GM12878 (cell line): ENCODE measurements at regions not wholly inside any gene's neighbourhood (a gene's known extent, or its start where the extent isn't known, plus 50 kb on each side); places are given as distances from the start of the nearest gene placed in this dataset.

Experiments used
- ATAC-seq: fragments of 200-7000 bp; cut with Tn5 transposase; 3 replicates; pipeline ENCODE4 v1.9.1; 2020; ENCODE audit warnings: mild to moderate bottlenecking, moderate library complexity
- BruUV-seq: library from RNA; stranded (reverse); fragments of 400-500 nt; replicated peaks from 2 replicates; lab custom pipeline; 2021; lab: Mats Ljungman, UMichigan
- CTCF ChIA-PET: fragments of 300-600 bp; sonication (Branson Sonifier 250); formaldehyde crosslinking; extraction: SDS; loops from one replicate; lab custom pipeline; 2021; ENCODE audit warnings: inconsistent platforms; lab: Yijun Ruan, JAX
- POLR2A ChIA-PET: fragments of 350-600 bp; formaldehyde crosslinking; extraction: SDS; loops from one replicate; lab custom pipeline; 2021; ENCODE audit warnings: inconsistent platforms; lab: Charles Lee
- RAD21 ChIA-PET: fragments of 300-600 bp; sonication (Branson Sonifier 250); formaldehyde crosslinking; loops from one replicate; lab custom pipeline; 2023; ENCODE audit warnings: antibody characterized with exemption; ENCODE audit not compliant: unreplicated experiment; lab: Charles Lee
- SMC1A ChIA-PET: fragments of 300-600 bp; sonication (Branson Sonifier 250); formaldehyde crosslinking; loops from one replicate; lab custom pipeline; 2023; ENCODE audit not compliant: unreplicated experiment, uncharacterized antibody; lab: Charles Lee
- DNase-seq: peaks from one replicate; pipeline ENCODE4 v3.0.0-alpha.2; 2011; ENCODE audit warnings: low read depth, low spot score
- FAIRE-seq: peaks from 3 replicates; lab custom pipeline; 2011; peaks lifted over from hg19 to GRCh38; lab: Jason Lieb, UNC
- H2AFZ ChIP-seq: 2 replicates; pipeline ENCODE4 v1.6.0; 2011; ENCODE audit warnings: low read depth, low read length, control low read depth; ENCODE audit not compliant: control insufficient read depth
- H3K27ac ChIP-seq: 2 replicates; pipeline ENCODE4 v1.5.1; 2011; ENCODE audit warnings: control low read depth; ENCODE audit not compliant: control insufficient read depth, insufficient read depth
- H3K27me3 ChIP-seq, 2 experiments: replicated peaks in 1 of 2; 2 replicates each; pipeline versions ENCODE4 v1.6.0 to v1.6.1; 2011; ENCODE audit warnings: low read length in 1 of 2; ENCODE audit not compliant: control insufficient read depth in 2 of 2, insufficient read depth in 2 of 2
- H3K36me3 ChIP-seq, 2 experiments: 2 replicates each; pipeline ENCODE4 v1.5.1; 2011; ENCODE audit warnings: low read length in 1 of 2; ENCODE audit not compliant: control insufficient read depth in 2 of 2, insufficient read depth in 2 of 2
- H3K4me1 ChIP-seq: 2 replicates; pipeline ENCODE4 v1.6.1; 2011; ENCODE audit warnings: mild to moderate bottlenecking, low read length, moderate library complexity, mixed read lengths; ENCODE audit not compliant: control insufficient read depth, insufficient read depth
- H3K4me2 ChIP-seq: 2 replicates; pipeline ENCODE4 v1.6.0; 2011; ENCODE audit warnings: control low read depth; ENCODE audit not compliant: control insufficient read depth, insufficient read depth
- H3K4me3 ChIP-seq: fragments of 200-600 bp; sonication (generic); 2 replicates; pipeline ENCODE4 v1.5.1; 2016
- H3K79me2 ChIP-seq: 2 replicates; pipeline ENCODE4 v1.6.0; 2011; ENCODE audit warnings: low read length; ENCODE audit not compliant: control insufficient read depth, insufficient read depth
- H3K9ac ChIP-seq: 2 replicates; pipeline ENCODE4 v1.8.0; 2011; ENCODE audit warnings: low read length, control low read depth, mixed read lengths; ENCODE audit not compliant: control insufficient read depth, insufficient read depth
- H3K9me3 ChIP-seq: replicated peaks from 3 replicates; pipeline ENCODE4 v1.5.1; 2011; ENCODE audit warnings: mild to moderate bottlenecking, low read length; ENCODE audit not compliant: control insufficient read depth, insufficient read depth
- H4K20me1 ChIP-seq: 2 replicates; pipeline ENCODE4 v1.6.0; 2011; ENCODE audit not compliant: control insufficient read depth, insufficient read depth
- EP300 ChIP-seq, 2 experiments: fragments of 150-350 bp in 1 of 2; IDR thresholded peaks; 2 replicates each; pipeline ENCODE4 v1.6.1; 2011 to 2012; ENCODE audit warnings: low read depth in 2 of 2, low read length in 2 of 2, borderline replicate concordance in 1 of 2, improper control_type of control experiment in 1 of 2, inconsistent platforms in 1 of 2; ENCODE audit not compliant: control insufficient read depth in 1 of 2
- FOXM1 ChIP-seq: IDR thresholded peaks from 2 replicates; pipeline ENCODE4 v1.6.1; 2012; ENCODE audit warnings: low read depth, mild to moderate bottlenecking, inconsistent platforms, low read length, moderate library complexity
- GABPA ChIP-seq: IDR thresholded peaks from 2 replicates; pipeline ENCODE4 v1.6.1; 2014; ENCODE audit warnings: antibody characterized with exemption, low read depth, mild to moderate bottlenecking, inconsistent platforms
- GATAD2B ChIP-seq: fragments of 450-650 bp; conservative IDR thresholded peaks from 2 replicates; pipeline ENCODE4 v1.6.1; 2017; ENCODE audit warnings: low read depth, mild to moderate bottlenecking, moderate library complexity
- HCFC1 ChIP-seq: fragments of 150-350 bp; IDR thresholded peaks from 2 replicates; pipeline ENCODE4 v1.6.1; 2014; ENCODE audit warnings: low read length
- IRF4 ChIP-seq: IDR thresholded peaks from 2 replicates; pipeline ENCODE4 v1.6.1; 2011; ENCODE audit warnings: low read depth, low read length
- MEF2A ChIP-seq: IDR thresholded peaks from 2 replicates; pipeline ENCODE4 v1.6.1; 2011; ENCODE audit warnings: low read depth, mild to moderate bottlenecking, low read length, moderate library complexity; ENCODE audit not compliant: insufficient read depth
- NFYA ChIP-seq: IDR thresholded peaks from 2 replicates; pipeline ENCODE4 v1.6.1; 2011; ENCODE audit warnings: low read depth, mild to moderate bottlenecking, low read length, improper control_type of control experiment, borderline replicate concordance
- NR2C2 ChIP-seq: IDR thresholded peaks from 2 replicates; pipeline ENCODE4 v1.6.1; 2011; ENCODE audit warnings: borderline replicate concordance, low read depth; ENCODE audit not compliant: control insufficient read depth, insufficient read length
- PAX5 ChIP-seq: IDR thresholded peaks from 2 replicates; pipeline ENCODE4 v1.6.1; 2011; ENCODE audit warnings: low read depth, low read length, borderline replicate concordance
- RAD51 ChIP-seq: fragments of 450-650 bp; IDR thresholded peaks from 2 replicates; pipeline ENCODE4 v1.6.1; 2016; ENCODE audit warnings: moderate library complexity, mild to moderate bottlenecking, inconsistent platforms
- RB1 ChIP-seq: fragments of 450-650 bp; formaldehyde crosslinking; IDR thresholded peaks from 2 replicates; pipeline ENCODE4 v1.6.1; 2017; ENCODE audit warnings: mild to moderate bottlenecking, borderline replicate concordance
- SIX5 ChIP-seq: IDR thresholded peaks from 2 replicates; pipeline ENCODE4 v1.6.1; 2011; ENCODE audit warnings: mild to moderate bottlenecking, low read depth, low read length, moderate library complexity; ENCODE audit not compliant: severe bottlenecking
- SP1 ChIP-seq: IDR thresholded peaks from one replicate; pipeline ENCODE4 v1.6.1; 2011; ENCODE audit warnings: low read depth, low read length
- STAT1 ChIP-seq: fragments of 450-650 bp; conservative IDR thresholded peaks from 2 replicates; pipeline ENCODE4 v1.6.1; 2014; ENCODE audit warnings: antibody characterized with exemption, mild to moderate bottlenecking
- ZNF217 ChIP-seq: fragments of 450-650 bp; IDR thresholded peaks from 2 replicates; pipeline ENCODE4 v1.6.1; 2017; ENCODE audit warnings: antibody characterized with exemption, mild to moderate bottlenecking
- ZNF274 ChIP-seq: IDR thresholded peaks from one replicate; pipeline ENCODE4 v1.8.0; 2011; ENCODE audit not compliant: insufficient read length, insufficient read depth
- ZNF384 ChIP-seq: IDR thresholded peaks from 2 replicates; pipeline ENCODE4 v1.6.1; 2012; ENCODE audit warnings: low read depth, mild to moderate bottlenecking, low read length, improper control_type of control experiment, borderline replicate concordance
- WGBS: methylation state at CpG from one replicate; pipeline ENCODE4 v1.1.6; 2016; ENCODE audit warnings: low lambda C conversion rate; ENCODE audit not compliant: insufficient replicate concordance, insufficient coverage; ENCODE audit errors: missing lambda C conversion rate; 5-methylcytosine and 5-hydroxymethylcytosine counted together
- in situ Hi-C: fragments of 300-500 bp; cut with MboI; formaldehyde crosslinking; loops from 9 replicates; pipeline ENCODE4 v1.14.3; 2018; ENCODE audit warnings: mixed read lengths
- intact Hi-C: fragments of 100-400 bp; cut with micrococcal nuclease; formaldehyde crosslinking; loops from one replicate; pipeline ENCODE4 v1.14.2; 2022; ENCODE audit not compliant: unreplicated experiment
- TF ChIP-seq, protein P1 (sequence below): fragments of 450-650 bp; IDR thresholded peaks from 2 replicates; pipeline ENCODE4 v1.6.1; 2018; ENCODE audit warnings: borderline replicate concordance, mild to moderate bottlenecking; ENCODE audit not compliant: partially characterized antibody
- TF ChIP-seq, protein P2 (sequence below): IDR thresholded peaks from 2 replicates; pipeline ENCODE4 v1.6.1; 2012; ENCODE audit warnings: low read depth, low read length, improper control_type of control experiment

DNA sequence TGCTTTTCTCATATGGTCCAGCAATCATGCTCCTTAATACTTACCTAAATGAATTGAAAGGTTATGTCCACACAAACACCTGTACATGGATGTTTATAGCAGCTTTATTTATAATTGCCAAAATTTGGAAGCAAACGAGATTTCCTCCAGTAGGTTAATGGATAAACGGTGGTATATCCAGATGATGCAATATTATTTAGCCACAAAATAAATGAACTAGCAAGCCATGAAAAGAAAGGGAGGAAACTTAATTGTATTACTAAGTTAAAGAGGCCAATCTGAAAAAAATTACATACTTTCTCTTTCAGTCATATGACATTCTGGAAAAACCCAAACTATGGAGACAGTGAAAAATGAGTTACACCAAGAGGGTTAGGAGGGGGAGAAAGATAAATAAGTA lies 76.3 kb upstream of the LRRC7 start:
- in situ Hi-C loops, result no loop called here
- ChIA-PET SMC1A (no interaction called here), POLR2A (no interaction called here)
- Histone ChIP-seq H4K20me1 (no peaks in the 10 kb centered on the region), H3K36me3 (no peaks in the 10 kb centered on the region), H3K4me3 (no peak overlapping the region)
- FAIRE-seq, result no peak
- TF ChIP-seq GABPA (no peak), NFYA (no peak), PAX5 (no peak), ZNF217 (no peak), ZNF384 (no peak), SIX5 (no peak), EP300 (IDR thresholded peaks at IDR 0.05; ENCODE audit: borderline replicate concordance in 1 of 2, control insufficient read depth in 1 of 2, low read depth in 2 of 2, low read length in 2 of 2) (no peak), STAT1 (no peak), SP1 (no peak), HCFC1 (no peak), NR2C2 (no peak), FOXM1 (no peak), MEF2A (no peak), GATAD2B (no peak), ZNF274 (no peak), IRF4 (no peak), RB1 (no peak), RAD51 (no peak)
- TF ChIP-seq, protein P1, sequence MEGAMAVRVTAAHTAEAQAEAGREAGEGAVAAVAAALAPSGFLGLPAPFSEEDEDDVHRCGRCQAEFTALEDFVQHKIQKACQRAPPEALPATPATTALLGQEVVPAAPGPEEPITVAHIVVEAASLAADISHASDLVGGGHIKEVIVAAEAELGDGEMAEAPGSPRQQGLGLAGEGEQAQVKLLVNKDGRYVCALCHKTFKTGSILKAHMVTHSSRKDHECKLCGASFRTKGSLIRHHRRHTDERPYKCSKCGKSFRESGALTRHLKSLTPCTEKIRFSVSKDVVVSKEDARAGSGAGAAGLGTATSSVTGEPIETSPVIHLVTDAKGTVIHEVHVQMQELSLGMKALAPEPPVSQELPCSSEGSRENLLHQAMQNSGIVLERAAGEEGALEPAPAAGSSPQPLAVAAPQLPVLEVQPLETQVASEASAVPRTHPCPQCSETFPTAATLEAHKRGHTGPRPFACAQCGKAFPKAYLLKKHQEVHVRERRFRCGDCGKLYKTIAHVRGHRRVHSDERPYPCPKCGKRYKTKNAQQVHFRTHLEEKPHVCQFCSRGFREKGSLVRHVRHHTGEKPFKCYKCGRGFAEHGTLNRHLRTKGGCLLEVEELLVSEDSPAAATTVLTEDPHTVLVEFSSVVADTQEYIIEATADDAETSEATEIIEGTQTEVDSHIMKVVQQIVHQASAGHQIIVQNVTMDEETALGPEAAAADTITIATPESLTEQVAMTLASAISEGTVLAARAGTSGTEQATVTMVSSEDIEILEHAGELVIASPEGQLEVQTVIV, result no peak
- TF ChIP-seq, protein P2, sequence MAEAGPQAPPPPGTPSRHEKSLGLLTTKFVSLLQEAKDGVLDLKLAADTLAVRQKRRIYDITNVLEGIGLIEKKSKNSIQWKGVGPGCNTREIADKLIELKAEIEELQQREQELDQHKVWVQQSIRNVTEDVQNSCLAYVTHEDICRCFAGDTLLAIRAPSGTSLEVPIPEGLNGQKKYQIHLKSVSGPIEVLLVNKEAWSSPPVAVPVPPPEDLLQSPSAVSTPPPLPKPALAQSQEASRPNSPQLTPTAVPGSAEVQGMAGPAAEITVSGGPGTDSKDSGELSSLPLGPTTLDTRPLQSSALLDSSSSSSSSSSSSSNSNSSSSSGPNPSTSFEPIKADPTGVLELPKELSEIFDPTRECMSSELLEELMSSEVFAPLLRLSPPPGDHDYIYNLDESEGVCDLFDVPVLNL, result no peak
- TF ChIP-seq, all 136 proteins: peak for 0
- no peak overlapping the region for H3K9ac ChIP-seq
- H3K27ac ChIP-seq, result no peak overlapping the region
- no peaks in the 10 kb centered on the region for H3K9me3 ChIP-seq
- ChIA-PET RAD21 (no interaction called here), CTCF (no interaction called here)
- DNase-seq (no peak), ATAC-seq (no peak)
- no peaks in the 10 kb centered on the region for H3K79me2 ChIP-seq
- WGBS, result 0% methylated on average over 2 of the region's 2 CpGs
- H3K4me1 ChIP-seq, result no peaks in the 10 kb centered on the region
- no peak overlapping the region for H2AFZ ChIP-seq
- no peak overlapping the region for H3K4me2 ChIP-seq
- H3K27me3 ChIP-seq, result no peaks in the 10 kb centered on the region
- no TSS peak for BruUV-seq
- intact Hi-C loops, result no loop called here
